Endodermal cell (in vitro differentiated cells): ENCODE measurements at regions not wholly inside any gene's neighbourhood (a gene's known extent, or its start where the extent isn't known, plus 50 kb on each side); places are given as distances from the start of the nearest gene placed in this dataset.

ENCODE experiments used
- DNase-seq: peaks from one replicate; pipeline ENCODE4 v3.0.0-alpha.2; 2017
- H3K27ac ChIP-seq: 2 replicates; pipeline ENCODE4 v1.5.1; 2013; ENCODE audit warnings: mild to moderate bottlenecking, low read depth, low read length, moderate library complexity
- H3K27me3 ChIP-seq: 2 replicates; pipeline ENCODE4 v1.6.1; 2013; ENCODE audit warnings: mild to moderate bottlenecking, low read length, moderate library complexity; ENCODE audit not compliant: insufficient read depth, control insufficient read depth, poor library complexity, severe bottlenecking
- H3K36me3 ChIP-seq: 2 replicates; pipeline ENCODE4 v1.7.0; 2013; ENCODE audit warnings: mild to moderate bottlenecking, low read length, moderate library complexity; ENCODE audit not compliant: control insufficient read depth, insufficient read depth
- H3K4me1 ChIP-seq: one replicate; pipeline ENCODE4 v1.7.0; 2013; ENCODE audit warnings: low read length; ENCODE audit not compliant: control insufficient read depth, insufficient read depth
- H3K4me3 ChIP-seq: 2 replicates; pipeline ENCODE4 v1.5.1; 2013; ENCODE audit warnings: mild to moderate bottlenecking, low read length, moderate library complexity
- H3K9ac ChIP-seq: 2 replicates; pipeline ENCODE4 v1.6.1; 2013; ENCODE audit warnings: mild to moderate bottlenecking, low read length, moderate library complexity; ENCODE audit not compliant: poor library complexity, severe bottlenecking; ENCODE audit errors: extremely low read depth
- H3K9me3 ChIP-seq: 2 replicates; pipeline ENCODE4 v1.6.1; 2013; ENCODE audit warnings: mild to moderate bottlenecking, low read length, moderate library complexity; ENCODE audit not compliant: control insufficient read depth
- H3K27ac Mint-ChIP-seq: 2 replicates; pipeline ENCODE4 v1.8.0; 2020; ENCODE audit warnings: mixed read lengths
- H3K27me3 Mint-ChIP-seq: 2 replicates; pipeline ENCODE4 v1.8.0; 2021; ENCODE audit warnings: mild to moderate bottlenecking, mixed read lengths; ENCODE audit not compliant: insufficient read depth
- H3K36me3 Mint-ChIP-seq: 2 replicates; pipeline ENCODE4 v1.8.0; 2020; ENCODE audit warnings: low read depth, mixed read lengths
- H3K4me1 Mint-ChIP-seq: 2 replicates; pipeline ENCODE4 v1.8.0; 2020; ENCODE audit warnings: mixed read lengths
- H3K4me3 Mint-ChIP-seq: 2 replicates; pipeline ENCODE4 v1.8.0; 2020; ENCODE audit warnings: mild to moderate bottlenecking, moderate library complexity, mixed read lengths
- H3K9me3 Mint-ChIP-seq: 2 replicates; pipeline ENCODE4 v1.8.0; 2020; ENCODE audit warnings: mild to moderate bottlenecking, mixed read lengths
- WGBS, 2 experiments: methylation state at CpG; one replicate each; pipeline versions ENCODE4 v1.1.5 to v1.1.7; 2013; ENCODE audit warnings: missing lambda C conversion rate in 2 of 2, mixed read lengths in 1 of 2; ENCODE audit not compliant: insufficient coverage in 1 of 2, insufficient read length in 1 of 2; 5-methylcytosine and 5-hydroxymethylcytosine counted together
- TF ChIP-seq, protein P1 (sequence below): fragments of 200-600 bp; sonication (generic); conservative IDR thresholded peaks from 2 replicates; pipeline ENCODE4 v1.5.0; 2021; ENCODE audit warnings: antibody characterized with exemption, mild to moderate bottlenecking

- Histone ChIP-seq H3K27ac (no peak overlapping the region), H3K9ac (no peak overlapping the region), H3K9me3 (no peaks in the 10 kb centered on the region), H3K27me3 (no peaks in the 10 kb centered on the region), H3K4me1 (no peaks in the 10 kb centered on the region), H3K4me3 (no peak overlapping the region), H3K36me3 (no peaks in the 10 kb centered on the region)
- Mint-ChIP-seq H3K9me3 (peaks cover 10% of the 10 kb centered on the region), H3K27me3 (no peaks in the 10 kb centered on the region), H3K4me3 (no peak overlapping the region), H3K36me3 (no peaks in the 10 kb centered on the region), H3K4me1 (peaks cover 7% of the 10 kb centered on the region), H3K27ac (no peak overlapping the region)
- TF ChIP-seq, protein P1, sequence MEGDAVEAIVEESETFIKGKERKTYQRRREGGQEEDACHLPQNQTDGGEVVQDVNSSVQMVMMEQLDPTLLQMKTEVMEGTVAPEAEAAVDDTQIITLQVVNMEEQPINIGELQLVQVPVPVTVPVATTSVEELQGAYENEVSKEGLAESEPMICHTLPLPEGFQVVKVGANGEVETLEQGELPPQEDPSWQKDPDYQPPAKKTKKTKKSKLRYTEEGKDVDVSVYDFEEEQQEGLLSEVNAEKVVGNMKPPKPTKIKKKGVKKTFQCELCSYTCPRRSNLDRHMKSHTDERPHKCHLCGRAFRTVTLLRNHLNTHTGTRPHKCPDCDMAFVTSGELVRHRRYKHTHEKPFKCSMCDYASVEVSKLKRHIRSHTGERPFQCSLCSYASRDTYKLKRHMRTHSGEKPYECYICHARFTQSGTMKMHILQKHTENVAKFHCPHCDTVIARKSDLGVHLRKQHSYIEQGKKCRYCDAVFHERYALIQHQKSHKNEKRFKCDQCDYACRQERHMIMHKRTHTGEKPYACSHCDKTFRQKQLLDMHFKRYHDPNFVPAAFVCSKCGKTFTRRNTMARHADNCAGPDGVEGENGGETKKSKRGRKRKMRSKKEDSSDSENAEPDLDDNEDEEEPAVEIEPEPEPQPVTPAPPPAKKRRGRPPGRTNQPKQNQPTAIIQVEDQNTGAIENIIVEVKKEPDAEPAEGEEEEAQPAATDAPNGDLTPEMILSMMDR: no peak
- 83 to 92% methylated on average over 1 of the region's 1 CpG for WGBS, 2 experiments
- no peak for DNase-seq
Observed at GRCh38 chr4:120506536-120506935, 416.0 kb downstream of the PRDM5 start.

- Histone ChIP-seq H3K27ac (no peak overlapping the region), H3K9ac (no peak overlapping the region), H3K4me1 (no peaks in the 10 kb centered on the region), H3K9me3 (no peaks in the 10 kb centered on the region), H3K4me3 (no peak overlapping the region), H3K36me3 (no peaks in the 10 kb centered on the region), H3K27me3 (no peaks in the 10 kb centered on the region)
- no peaks in the 10 kb centered on the region for H3K27me3 Mint-ChIP-seq
- no peak overlapping the region for H3K4me3 Mint-ChIP-seq
- TF ChIP-seq, protein P1: no peak
- no peaks in the 10 kb centered on the region for H3K4me1 Mint-ChIP-seq
- H3K27ac Mint-ChIP-seq: no peak overlapping the region
- H3K9me3 Mint-ChIP-seq: peaks cover 10% of the 10 kb centered on the region
- DNase-seq: no peak
- H3K36me3 Mint-ChIP-seq: no peaks in the 10 kb centered on the region
- 86% methylated on average over 1 of the region's 1 CpG; no CpG with 5 or more reads in 1 of the 2 experiments for WGBS, 2 experiments
Observed at GRCh38 chr4:120498678-120499077, 423.8 kb downstream of the PRDM5 start.

- Histone ChIP-seq H3K4me1 (no peaks in the 10 kb centered on the region), H3K9ac (no peak overlapping the region), H3K4me3 (no peak overlapping the region), H3K9me3 (no peaks in the 10 kb centered on the region), H3K27ac (no peak overlapping the region), H3K27me3 (no peaks in the 10 kb centered on the region), H3K36me3 (no peaks in the 10 kb centered on the region)
- WGBS, 2 experiments: 86 to 97% methylated on average over 3 of the region's 3 CpGs
- Mint-ChIP-seq H3K4me3 (no peak overlapping the region), H3K36me3 (no peaks in the 10 kb centered on the region), H3K27ac (no peak overlapping the region), H3K9me3 (no peaks in the 10 kb centered on the region), H3K27me3 (no peaks in the 10 kb centered on the region), H3K4me1 (no peaks in the 10 kb centered on the region)
- no peak for DNase-seq
- TF ChIP-seq, protein P1: no peak
Observed at GRCh38 chr4:120491481-120491880, 424.8 kb upstream of the MAD2L1 start.
